Pancreas (tissue), 10 donors: ENCODE measurements at regions not wholly inside any gene's neighbourhood (a gene's known extent, or its start where the extent isn't known, plus 50 kb on each side); places are given as distances from the start of the nearest gene placed in this dataset.

ENCODE experiments used
- ATAC-seq, 4 donors: fragments of 200-7000 bp; cut with Tn5 transposase; one replicate each; pipeline versions ENCODE4 v1.8.0 to v1.9.1; 2020; ENCODE audit warnings: mild to moderate bottlenecking in 4 of 4, moderate library complexity in 4 of 4
- DNase-seq, 6 donors: peaks; one replicate each; pipeline ENCODE4 v3.0.0-alpha.2; 2020
- FAIRE-seq: peaks from 2 replicates; lab custom pipeline; 2012; peaks lifted over from hg19 to GRCh38; lab: Jason Lieb, UNC
- H3K27ac ChIP-seq, 4 donors: fragments of 200-600 bp; sonication (generic); 1 replicate in 3 of 4; 2 replicates in 1 of 4; pipeline versions ENCODE4 v1.5.0 to v1.8.0; 2020
- H3K27me3 ChIP-seq, 4 donors: fragments of 200-600 bp; one replicate each; pipeline ENCODE4 v1.8.0; 2021
- H3K36me3 ChIP-seq, 3 donors: fragments of 200-600 bp; sonication (generic) in 1 of 3; one replicate each; pipeline versions ENCODE4 v1.5.0 to v1.8.0; 2020 to 2021
- H3K4me1 ChIP-seq, 3 donors: fragments of 200-600 bp; one replicate each; pipeline ENCODE4 v1.8.0; 2021
- H3K4me3 ChIP-seq, 4 donors: fragments of 200-600 bp; sonication (generic) in 2 of 4; one replicate each; pipeline versions ENCODE4 v1.5.0 to v1.8.0; 2020 to 2021
- H3K9me3 ChIP-seq, 4 donors: fragments of 200-600 bp; one replicate each; pipeline ENCODE4 v1.8.0; 2021
- WGBS, 2 donors: extraction: QIAGEN DNeasy Blood & Tissue Kit; methylation state at CpG; one replicate each; pipeline ENCODE4 v1.1.7; 2013; 5-methylcytosine and 5-hydroxymethylcytosine counted together
- intact Hi-C, 3 donors: fragments of 100-400 bp; cut with DNase I; formaldehyde crosslinking; loops; one replicate each; pipeline versions ENCODE4 v1.11.1 to v1.14.2; 2022
- TF ChIP-seq, protein P1 (sequence below), 4 donors: fragments of 200-600 bp; sonication (generic) in 3 of 4; IDR thresholded peaks; one replicate each; pipeline versions ENCODE4 v1.5.0 to v1.8.0; 2021; ENCODE audit warnings: antibody characterized with exemption in 4 of 4
- donor health status: healthy with polysubstance abuse.
- donor health status: DM: no; HTN: no; CAD: no; lungs with moderate emphysema.
- donor health status: DM: no; HTN: no; CAD: no.
- donor health status: control.
- donor health status: control.
- donor health status: Bipolar disorder and iron deficiency.
- donor health status: DM: yes; HTN: yes; CAD: no.
- donor health status: DM: no; HTN: no; CAD: no.
- donor health status: DM: no; HTN: no; CAD: no.
- donor health status: DM: yes; HTN: yes; CAD: no.

DNA sequence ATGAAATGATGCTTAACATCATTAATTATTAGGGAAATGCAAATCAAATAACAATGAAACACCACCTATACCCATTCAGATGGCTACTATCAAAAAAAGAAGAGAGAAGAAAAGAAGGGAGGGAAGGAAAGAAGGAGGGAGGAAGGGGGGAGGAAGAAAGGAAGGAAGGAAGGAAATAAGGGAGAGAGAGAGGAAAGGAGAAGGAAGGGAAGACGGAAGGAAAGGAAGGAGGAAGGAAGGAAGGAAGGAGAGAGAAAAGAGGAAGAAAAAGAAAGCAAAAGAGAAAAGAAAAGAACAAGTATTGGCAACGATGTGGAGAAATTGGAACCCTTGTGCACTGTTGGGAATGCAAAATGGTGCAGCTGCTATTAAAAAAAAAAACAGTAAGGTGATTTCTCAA, 363.3 kb downstream of the TNS1 start:
- DNase-seq (no peak), ATAC-seq (no peak), FAIRE-seq (no peak)
- H3K27me3 ChIP-seq: no peaks in the 10 kb centered on the region
- 67 to 74% methylated on average over 2 of the region's 2 CpGs for WGBS, 2 donors
- TF ChIP-seq, protein P1, sequence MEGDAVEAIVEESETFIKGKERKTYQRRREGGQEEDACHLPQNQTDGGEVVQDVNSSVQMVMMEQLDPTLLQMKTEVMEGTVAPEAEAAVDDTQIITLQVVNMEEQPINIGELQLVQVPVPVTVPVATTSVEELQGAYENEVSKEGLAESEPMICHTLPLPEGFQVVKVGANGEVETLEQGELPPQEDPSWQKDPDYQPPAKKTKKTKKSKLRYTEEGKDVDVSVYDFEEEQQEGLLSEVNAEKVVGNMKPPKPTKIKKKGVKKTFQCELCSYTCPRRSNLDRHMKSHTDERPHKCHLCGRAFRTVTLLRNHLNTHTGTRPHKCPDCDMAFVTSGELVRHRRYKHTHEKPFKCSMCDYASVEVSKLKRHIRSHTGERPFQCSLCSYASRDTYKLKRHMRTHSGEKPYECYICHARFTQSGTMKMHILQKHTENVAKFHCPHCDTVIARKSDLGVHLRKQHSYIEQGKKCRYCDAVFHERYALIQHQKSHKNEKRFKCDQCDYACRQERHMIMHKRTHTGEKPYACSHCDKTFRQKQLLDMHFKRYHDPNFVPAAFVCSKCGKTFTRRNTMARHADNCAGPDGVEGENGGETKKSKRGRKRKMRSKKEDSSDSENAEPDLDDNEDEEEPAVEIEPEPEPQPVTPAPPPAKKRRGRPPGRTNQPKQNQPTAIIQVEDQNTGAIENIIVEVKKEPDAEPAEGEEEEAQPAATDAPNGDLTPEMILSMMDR (IDR thresholded peaks at IDR 0.05): no peak
- H3K27ac ChIP-seq: no peak overlapping the region
- H3K9me3 ChIP-seq: no peaks in the 10 kb centered on the region
- H3K4me3 ChIP-seq: no peak overlapping the region
- intact Hi-C loops: no loop called here
- no peaks in the 10 kb centered on the region for H3K36me3 ChIP-seq
- H3K4me1 ChIP-seq: no peaks in the 10 kb centered on the region

DNA sequence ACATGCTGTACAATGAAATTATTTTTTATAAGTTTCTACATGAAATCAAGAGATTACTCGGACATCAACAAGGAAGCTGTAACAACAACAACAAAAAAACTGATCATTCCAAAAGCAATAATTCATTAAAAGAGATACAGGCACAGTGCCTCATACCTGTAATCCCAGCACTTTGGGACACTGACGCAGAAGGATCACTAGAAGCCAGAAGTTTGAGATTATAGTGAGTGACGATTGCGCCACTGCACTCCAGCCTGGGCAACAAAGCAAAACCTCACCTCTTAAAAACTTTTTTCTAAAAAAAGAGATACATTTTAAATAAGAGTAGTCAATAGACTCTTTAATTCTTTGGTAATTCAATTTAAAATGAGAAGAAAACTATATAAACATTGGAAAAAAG, 364.3 kb downstream of the TNS1 start:
- FAIRE-seq: no peak
- TF ChIP-seq, protein P1 (IDR thresholded peaks at IDR 0.05): no peak
- Histone ChIP-seq H3K9me3 (no peaks in the 10 kb centered on the region), H3K27me3 (no peaks in the 10 kb centered on the region), H3K4me1 (no peaks in the 10 kb centered on the region), H3K4me3 (no peak overlapping the region), H3K27ac (no peak overlapping the region), H3K36me3 (no peaks in the 10 kb centered on the region)
- 92 to 96% methylated on average over 4 of the region's 4 CpGs for WGBS, 2 donors
- intact Hi-C loops: no loop called here
- no peak for DNase-seq
- no peak for ATAC-seq

DNA sequence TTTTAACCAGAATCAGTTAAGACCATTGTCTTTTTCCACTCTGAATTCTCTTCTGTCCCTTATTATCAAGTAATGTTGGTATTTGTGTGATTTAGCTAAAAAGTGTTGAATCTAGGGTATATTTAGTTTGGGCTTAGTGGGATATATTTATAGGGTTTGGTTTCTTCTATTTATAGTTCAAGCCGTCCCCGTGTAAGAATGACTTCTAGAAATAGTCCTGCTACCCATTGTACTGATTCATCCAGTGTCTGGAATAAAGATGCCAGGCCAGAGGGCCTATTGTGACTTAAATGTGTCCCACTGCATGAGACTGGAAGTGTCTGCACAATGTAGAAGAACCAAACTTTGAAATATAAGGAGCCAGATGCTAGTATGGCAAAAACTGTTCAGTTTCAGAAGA, 364.8 kb downstream of the TNS1 start:
- H3K9me3 ChIP-seq: no peaks in the 10 kb centered on the region
- H3K4me3 ChIP-seq: no peak overlapping the region
- TF ChIP-seq, protein P1 (IDR thresholded peaks at IDR 0.05): no peak
- 84 to 86% methylated on average over 2 of the region's 2 CpGs for WGBS, 2 donors
- no peaks in the 10 kb centered on the region for H3K36me3 ChIP-seq
- H3K27ac ChIP-seq: no peak overlapping the region
- no peak for DNase-seq
- FAIRE-seq: no peak
- intact Hi-C loops: no loop called here
- no peaks in the 10 kb centered on the region for H3K4me1 ChIP-seq
- H3K27me3 ChIP-seq: no peaks in the 10 kb centered on the region
- ATAC-seq: no peak

DNA sequence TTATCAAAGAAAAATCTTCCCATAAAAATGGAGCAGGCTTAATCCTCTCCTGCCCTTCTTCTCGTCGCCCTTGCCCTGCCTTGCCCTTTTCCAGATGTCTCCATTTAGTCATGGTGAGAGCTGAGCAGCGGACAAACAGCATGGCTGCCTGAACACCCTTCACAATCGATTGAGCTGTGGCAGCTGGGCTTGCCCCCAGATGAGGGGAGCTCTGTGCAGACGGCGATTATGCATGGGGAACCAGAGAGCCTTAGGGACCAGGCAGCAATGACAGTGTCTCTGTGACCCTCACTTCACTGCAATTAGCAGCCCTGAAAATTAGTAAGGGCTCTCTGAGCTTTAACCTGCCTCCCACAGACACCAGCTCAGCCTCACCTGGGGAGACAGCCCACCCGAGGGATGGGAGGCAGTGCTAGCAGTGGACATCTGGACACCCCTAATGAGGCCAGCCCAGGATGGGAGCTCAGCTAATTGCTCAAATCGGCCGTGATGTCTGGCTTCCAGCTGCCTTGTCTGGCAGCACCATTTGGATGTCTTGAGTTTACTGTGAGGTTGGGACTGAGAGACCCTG, 365.7 kb downstream of the TNS1 start:
- DNase-seq: no peak

DNA sequence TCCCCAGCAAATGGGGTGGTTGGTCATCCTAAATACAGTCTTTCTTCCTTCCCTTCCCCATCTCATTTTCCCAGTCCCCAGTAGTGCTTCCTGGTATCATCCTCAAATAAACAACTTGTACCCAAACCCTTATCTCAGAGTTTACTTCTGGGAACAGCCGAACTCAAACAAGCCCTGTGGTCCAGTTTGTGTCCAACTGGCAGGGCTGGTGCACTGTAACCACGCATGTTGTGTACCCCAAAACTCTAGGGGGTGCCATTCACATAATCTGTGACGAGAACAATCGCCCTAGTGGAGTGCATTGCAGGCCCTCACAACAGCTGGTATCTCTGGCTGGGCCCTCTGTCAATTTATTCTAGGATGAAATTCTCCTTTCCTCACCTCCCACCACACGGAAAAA, 366.2 kb downstream of the TNS1 start:
- Histone ChIP-seq H3K27me3 (no peaks in the 10 kb centered on the region), H3K4me1 (no peaks in the 10 kb centered on the region), H3K36me3 (no peaks in the 10 kb centered on the region), H3K4me3 (no peak overlapping the region), H3K27ac (no peak overlapping the region), H3K9me3 (no peaks in the 10 kb centered on the region)
- no peak for ATAC-seq
- intact Hi-C loops: no loop called here
- WGBS, 2 donors: 84 to 85% methylated on average over 5 of the region's 5 CpGs
- no peak for DNase-seq
- no peak for FAIRE-seq
- TF ChIP-seq, protein P1 (IDR thresholded peaks at IDR 0.05): no peak

More for the DNA sequence above, 365.7 kb downstream of the TNS1 start:
- Histone ChIP-seq H3K4me1 (no peaks in the 10 kb centered on the region), H3K9me3 (no peaks in the 10 kb centered on the region), H3K36me3 (no peaks in the 10 kb centered on the region), H3K27ac (no peak overlapping the region), H3K4me3 (no peak overlapping the region), H3K27me3 (no peaks in the 10 kb centered on the region)
- 79 to 84% methylated on average over 9 of the region's 9 CpGs for WGBS, 2 donors
- intact Hi-C loops: no loop called here
- TF ChIP-seq, protein P1 (IDR thresholded peaks at IDR 0.05): no peak
- FAIRE-seq (no peak), ATAC-seq (no peak)
